Inflammatory macrophage (primary cell): ENCODE measurements at regions not wholly inside any gene's neighbourhood (a gene's known extent, or its start where the extent isn't known, plus 50 kb on each side); places are given as distances from the start of the nearest gene placed in this dataset.

Source experiments
- DNase-seq, 2 donors: peaks; one replicate each; pipeline ENCODE4 v3.0.0-alpha.2; 2020 to 2022

DNA sequence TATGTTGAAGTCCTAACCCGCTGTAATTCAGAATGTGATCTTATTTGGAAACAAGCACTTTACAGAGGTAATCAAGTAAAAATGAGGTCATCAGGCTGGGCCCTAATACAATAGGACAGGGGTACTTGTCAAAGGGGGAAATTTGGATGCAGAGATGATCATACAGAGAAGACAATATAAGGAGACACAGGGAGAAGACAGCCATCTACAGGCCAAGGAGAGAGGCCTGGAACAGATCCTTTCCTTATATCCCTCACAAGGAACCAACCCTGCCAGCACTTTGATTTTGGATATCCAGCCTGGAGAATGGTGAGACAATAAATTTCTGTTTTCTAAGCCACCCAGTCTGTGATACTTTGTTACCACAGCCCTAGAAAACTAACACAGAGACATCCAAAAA, 104.3 kb downstream of the METTL4 start:
- no peak for DNase-seq

GRCh38 chr18:2468051-2468450, 103.3 kb downstream of the METTL4 start:
- no peak for DNase-seq

DNA sequence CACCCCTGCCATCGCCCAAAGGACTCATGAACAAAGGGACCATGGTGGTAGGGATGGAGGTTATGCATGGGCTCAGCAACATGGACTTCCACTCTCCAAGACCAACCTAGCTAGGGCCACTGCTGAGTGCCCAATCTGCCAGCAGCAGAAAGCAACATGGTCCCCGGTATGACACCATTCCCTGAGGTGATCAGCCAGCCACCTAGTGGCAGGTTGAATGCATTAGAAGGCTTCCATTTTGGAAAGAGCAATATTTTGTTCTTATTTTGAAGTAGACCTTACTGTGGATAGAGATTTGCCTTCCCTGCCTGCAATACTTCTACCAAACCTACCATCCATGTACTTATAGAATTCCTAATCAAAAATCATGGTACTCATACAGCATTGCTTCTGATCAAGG, 99.8 kb downstream of the METTL4 start:
- DNase-seq, result no peak

DNA sequence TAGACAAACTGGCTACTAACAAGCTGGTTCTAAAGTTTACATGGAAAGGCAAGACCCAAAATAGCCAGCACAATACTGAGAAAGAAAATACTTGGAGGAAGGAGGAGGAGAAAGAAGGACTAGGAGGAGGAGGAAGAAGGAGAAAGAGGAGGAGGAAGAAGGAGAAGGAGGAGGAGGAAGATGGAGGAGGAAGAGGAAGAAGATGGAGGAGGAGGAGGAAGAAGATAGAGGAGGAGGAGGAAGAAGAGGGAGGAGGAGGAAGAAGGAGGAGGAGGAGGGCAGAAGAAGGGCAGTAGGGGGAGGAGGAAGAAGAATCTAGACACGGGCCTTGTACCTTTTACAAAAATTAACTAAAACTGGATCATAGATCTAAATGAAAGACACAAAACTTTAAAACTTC, 92.6 kb downstream of the METTL4 start:
- no peak for DNase-seq

- DNase-seq, result no peak
Observed at GRCh38 chr18:2480536-2480935, 90.8 kb downstream of the METTL4 start.

DNA sequence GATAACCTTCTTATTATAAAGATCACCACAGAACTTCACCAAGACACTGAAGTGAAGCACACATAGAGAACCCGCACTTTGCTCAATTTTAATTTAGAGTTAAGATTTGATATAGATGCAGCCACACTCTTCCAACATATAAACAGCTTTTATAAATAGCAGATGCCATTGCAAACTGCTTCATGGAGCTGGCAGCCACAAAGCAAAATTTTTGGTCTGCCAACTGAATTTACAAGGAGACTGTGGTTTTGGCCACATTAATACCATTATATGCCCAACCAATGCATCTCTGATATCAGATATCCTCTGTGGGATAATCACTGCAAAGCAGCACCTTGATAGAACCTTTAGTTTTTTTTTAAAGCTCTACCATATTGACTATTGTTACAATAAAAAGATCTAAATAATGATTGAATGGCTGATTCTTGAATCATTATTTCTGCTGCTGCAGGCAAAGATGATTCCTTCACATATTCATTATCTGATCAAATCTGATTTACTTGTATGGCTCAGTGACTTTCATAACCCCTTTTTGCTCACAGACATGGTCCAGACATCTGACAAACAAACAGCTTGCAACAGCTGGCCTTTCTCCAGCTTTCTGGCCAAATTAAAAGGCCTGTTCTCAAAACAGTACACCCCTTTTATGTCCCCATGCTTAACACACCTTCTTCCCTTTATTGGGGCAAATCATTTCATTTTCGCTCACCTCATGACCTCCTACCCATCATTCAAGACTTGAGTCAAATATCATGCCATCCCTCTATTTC, 88.4 kb downstream of the METTL4 start:
- no peak for DNase-seq

- no peak for DNase-seq
Observed at GRCh38 chr18:2485983-2486382, 85.3 kb downstream of the METTL4 start.

GRCh38 chr18:2486426-2486825, 84.9 kb downstream of the METTL4 start:
- DNase-seq, result no peak
